HG02884 (cell line): ENCODE measurements at regions not wholly inside any gene's neighbourhood (a gene's known extent, or its start where the extent isn't known, plus 50 kb on each side); places are given as distances from the start of the nearest gene placed in this dataset.

Experiments used
- ATAC-seq: cut with Tn5 transposase; IDR thresholded peaks from one replicate; pipeline ENCODE4 v1.9.1; 2021; ENCODE audit warnings: mild to moderate bottlenecking, moderate library complexity; ENCODE audit not compliant: unreplicated experiment

DNA sequence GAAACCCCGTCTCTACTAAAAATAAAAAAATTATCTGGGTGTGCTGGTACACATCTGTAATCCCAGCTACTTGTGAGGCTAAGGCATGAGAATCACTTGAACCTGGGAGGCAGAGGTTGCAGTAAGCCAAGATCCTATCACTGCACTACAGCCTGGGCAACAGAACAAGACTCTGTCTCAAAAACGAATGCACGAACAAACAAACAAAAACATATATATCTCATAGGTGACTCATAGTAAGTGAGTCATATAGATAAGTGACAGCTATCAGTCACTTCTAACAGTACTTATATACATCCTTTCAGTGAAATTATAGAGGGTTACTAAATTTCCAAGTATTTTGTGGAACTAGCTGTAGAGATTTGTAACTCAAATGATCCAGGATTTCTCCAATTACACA is 127.3 kb upstream of the FIGN start:
- ATAC-seq: no peak

DNA sequence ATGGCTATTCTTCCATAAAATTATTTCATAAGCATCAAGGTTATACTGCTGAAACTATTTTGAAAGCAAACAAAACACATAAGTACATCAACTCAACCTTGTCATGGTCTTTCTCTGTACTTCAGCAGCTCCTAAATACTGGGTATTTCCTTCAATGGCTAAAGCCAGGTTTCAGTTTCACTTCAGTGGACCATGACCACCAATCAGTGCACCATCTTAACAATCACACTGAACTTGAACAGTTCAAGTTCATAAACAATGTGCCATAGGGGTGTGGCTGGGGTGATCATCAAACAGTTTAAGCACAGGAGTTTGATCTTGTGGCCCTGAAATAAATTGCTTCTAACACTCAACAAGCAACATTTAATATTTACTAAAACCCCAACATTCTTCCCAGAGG is 124.1 kb upstream of the FIGN start:
- no peak for ATAC-seq

- ATAC-seq: no peak
These were observed 121.1 kb upstream of the FIGN start for GRCh38 chr2:163856941-163857340.

GRCh38 chr2:163852616-163853015 is 116.8 kb upstream of the FIGN start:
- no peak for ATAC-seq

DNA sequence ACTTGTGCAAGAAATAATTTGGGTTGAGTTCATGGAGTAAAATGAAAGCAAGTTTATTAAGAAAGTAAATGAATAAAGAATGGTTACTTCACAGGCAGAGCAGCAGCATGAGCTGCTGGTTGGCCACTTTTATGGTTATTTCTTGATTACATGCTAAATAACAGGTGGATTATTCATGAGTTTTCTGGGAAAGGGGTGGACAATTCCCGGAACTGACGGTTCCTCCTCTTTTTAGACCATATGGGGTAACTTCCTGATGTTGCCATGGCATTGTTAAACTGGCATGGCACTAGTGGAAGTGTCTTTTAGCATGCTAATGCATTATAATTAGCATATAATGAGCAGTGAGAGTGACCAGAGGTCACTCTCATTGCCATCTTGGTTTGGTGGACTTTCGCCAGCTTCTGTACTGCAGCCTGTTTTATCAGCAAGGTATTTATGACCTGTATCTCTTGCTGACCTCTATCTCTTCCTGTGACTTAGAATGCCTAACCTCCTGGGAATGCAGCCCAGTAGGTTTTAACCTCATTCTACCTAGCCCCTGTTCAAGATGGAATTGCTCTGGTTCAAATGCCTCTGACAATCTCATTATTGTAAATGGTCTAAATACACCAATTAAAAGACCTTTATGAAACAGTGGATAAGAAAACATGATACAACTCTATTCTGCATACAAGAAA is 114.1 kb upstream of the FIGN start:
- no peak for ATAC-seq

GRCh38 chr2:163838890-163839289 is 103.1 kb upstream of the FIGN start:
- ATAC-seq: no peak

DNA sequence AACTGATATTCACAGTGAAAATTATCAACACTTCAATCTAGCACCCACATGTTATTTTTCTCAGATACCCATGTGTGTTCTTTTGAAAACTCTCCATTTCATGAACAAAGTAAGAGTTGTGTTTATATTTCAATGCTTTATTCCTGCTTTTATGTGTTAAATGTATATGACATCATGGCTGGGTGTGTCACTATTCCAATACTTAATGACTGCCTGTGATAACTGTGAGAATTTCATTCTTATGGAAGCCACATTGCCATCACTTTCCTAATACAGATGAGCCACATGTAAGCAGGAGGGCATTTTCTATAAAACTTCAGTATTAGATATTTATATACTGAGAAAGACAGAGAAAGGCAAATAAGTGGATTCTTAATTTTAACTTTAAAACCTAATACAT is 100.4 kb upstream of the FIGN start:
- no peak for ATAC-seq

- no peak for ATAC-seq
These were observed 99.0 kb upstream of the FIGN start for GRCh38 chr2:163834841-163835240.

GRCh38 chr2:163834221-163834620 is 98.4 kb upstream of the FIGN start:
- ATAC-seq: no peak

GRCh38 chr2:163828771-163829170 is 93.0 kb upstream of the FIGN start:
- ATAC-seq: no peak

- ATAC-seq: no peak
These were observed 86.2 kb upstream of the FIGN start for GRCh38 chr2:163822033-163822432.

DNA sequence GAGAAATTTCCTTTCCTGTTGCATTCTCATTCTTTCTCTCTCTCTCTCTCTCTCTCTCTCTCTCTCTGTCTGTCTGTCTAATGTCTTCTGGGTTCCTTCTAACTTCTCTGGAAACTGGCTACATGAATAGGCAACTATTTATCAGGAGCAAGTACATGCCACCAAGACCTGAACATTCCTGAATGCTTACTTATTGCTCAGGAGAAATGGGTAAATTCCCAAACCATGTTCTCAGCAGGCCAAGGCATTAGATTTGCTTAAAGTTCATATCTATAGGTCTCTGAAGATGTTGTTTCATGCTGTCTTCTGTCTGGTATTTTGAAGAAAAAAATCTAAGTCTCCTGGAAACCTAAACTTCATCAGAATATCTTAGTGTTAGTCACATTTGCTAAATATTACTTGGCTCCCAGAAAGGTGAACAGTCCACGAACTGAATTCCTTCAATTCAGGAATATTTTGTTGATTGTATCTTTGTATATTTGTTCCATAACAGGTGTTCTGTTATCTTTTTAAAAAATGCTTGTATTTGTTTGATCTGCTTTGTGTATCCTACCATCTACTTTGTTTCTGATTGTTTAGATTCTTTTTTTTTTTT is 77.2 kb upstream of the FIGN start:
- ATAC-seq: no peak

- no peak for ATAC-seq
These were observed 72.6 kb upstream of the FIGN start for GRCh38 chr2:163808406-163808805.

DNA sequence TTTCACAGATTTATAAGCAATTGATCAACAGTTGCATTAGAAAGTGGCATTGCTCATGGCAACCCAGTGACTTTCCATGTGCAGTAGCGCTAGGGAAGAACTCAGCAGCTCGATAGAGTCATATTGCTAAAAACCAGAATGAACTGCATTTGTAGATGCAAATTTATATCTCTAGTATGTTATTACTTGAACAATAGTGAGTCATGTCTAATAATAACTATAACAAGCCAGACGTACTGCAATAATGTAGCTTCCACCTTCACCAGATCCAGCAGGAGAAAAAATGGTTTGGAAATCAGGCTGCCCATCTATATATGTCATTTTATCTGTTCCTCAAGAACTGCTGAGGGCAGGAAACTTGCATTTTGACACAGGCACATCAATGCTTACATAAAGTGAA is 66.5 kb upstream of the FIGN start:
- no peak for ATAC-seq

GRCh38 chr2:163801486-163801885 is 65.7 kb upstream of the FIGN start:
- ATAC-seq: no peak

DNA sequence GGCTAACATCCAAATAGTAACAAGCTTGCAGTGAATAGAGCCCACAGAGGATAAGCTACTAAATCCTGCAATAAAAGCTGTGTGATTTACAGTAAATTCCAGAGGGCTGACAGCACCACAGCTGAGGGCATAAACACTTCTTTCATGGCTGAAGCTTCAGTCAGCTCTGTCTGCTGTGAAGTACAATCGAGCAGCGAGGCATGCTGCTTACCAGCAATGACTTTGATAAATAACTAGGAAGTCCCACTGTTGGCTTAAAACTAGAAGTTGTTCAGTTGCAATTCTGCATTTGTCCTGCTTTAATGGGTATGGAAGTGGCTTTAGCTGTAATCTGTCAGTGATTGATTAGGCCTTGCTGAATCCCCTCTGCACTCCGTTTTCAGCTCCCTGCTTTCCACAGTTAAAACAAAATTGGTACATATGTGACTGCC is 65.2 kb upstream of the FIGN start:
- ATAC-seq: no peak

DNA sequence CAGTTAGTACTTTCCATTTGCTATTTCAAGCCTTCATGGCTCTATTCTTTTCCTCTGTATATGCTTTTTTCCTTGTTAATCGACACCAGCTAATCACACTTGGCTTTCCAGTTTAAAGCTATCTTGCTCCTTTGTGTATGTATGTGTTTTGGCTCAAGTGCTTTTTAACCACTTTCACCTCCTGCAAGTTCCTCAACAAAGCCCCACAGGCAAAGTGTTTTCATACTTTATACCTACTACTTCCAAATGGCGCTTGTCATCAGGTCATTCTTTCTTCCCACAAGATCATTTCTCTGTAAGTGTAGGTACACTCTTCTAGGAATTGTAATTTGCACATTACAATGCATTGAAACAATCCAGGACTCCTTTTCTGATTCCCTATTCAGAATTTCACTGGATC is 64.0 kb upstream of the FIGN start:
- ATAC-seq: no peak

- ATAC-seq: no peak
These were observed 58.8 kb upstream of the FIGN start for GRCh38 chr2:163794635-163795034.
